ENCODE measurements at regions not wholly inside any gene's neighbourhood (a gene's known extent, or its start where the extent isn't known, plus 50 kb on each side); places are given as distances from the start of the nearest gene placed in this dataset.

DNA sequence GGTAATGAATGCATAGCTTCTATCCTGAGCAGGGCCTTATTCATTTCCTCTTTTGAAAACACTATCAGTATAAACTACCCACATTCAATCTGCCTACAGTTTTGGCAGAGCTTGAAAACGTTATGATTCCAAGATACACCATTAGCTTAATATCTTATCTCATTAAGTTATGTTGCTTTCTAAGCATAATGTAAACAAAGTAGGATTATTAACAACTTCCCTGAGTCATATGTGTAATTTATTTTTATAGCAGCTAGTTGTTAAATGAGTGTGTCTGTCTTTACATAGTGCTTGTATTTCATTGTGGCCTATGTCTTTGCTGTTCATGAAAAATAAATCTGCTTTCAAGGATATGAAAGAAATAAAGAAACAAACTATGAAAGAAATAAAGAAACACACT, 106.2 kb upstream of the DLX6 start:
- Mint-ChIP-seq H3K4me3 (no peak overlapping the region), H3K36me3 (ENCODE audit: low read depth) (no peaks in the 10 kb centered on the region), H3K4me1 (no peaks in the 10 kb centered on the region), H3K9me3 (no peaks in the 10 kb centered on the region), H3K27me3 (ENCODE audit: low read depth, poor library complexity) (peaks cover 7% of the 10 kb centered on the region), H3K27ac (no peak overlapping the region)
- DNase-seq: no peak
- TF ChIP-seq CTCF (IDR thresholded peaks at IDR 0.05): no peak

- no peak overlapping the region for H3K4me3 Mint-ChIP-seq
- H3K4me1 Mint-ChIP-seq: no peaks in the 10 kb centered on the region
- H3K9me3 Mint-ChIP-seq: no peaks in the 10 kb centered on the region
- H3K27ac Mint-ChIP-seq: no peak overlapping the region
- no peak for DNase-seq
- no peaks in the 10 kb centered on the region for H3K36me3 Mint-ChIP-seq (ENCODE audit: low read depth)
- TF ChIP-seq CTCF (IDR thresholded peaks at IDR 0.05): no peak
- H3K27me3 Mint-ChIP-seq (ENCODE audit: low read depth, poor library complexity): peaks cover 12% of the 10 kb centered on the region
Observed at GRCh38 chr7:96901822-96902445, 103.4 kb upstream of the DLX6 start.

- DNase-seq: no peak
- H3K27me3 Mint-ChIP-seq (ENCODE audit: low read depth, poor library complexity): peaks cover 13% of the 10 kb centered on the region
- H3K9me3 Mint-ChIP-seq: no peaks in the 10 kb centered on the region
- no peak overlapping the region for H3K27ac Mint-ChIP-seq
- no peaks in the 10 kb centered on the region for H3K4me1 Mint-ChIP-seq
- H3K36me3 Mint-ChIP-seq (ENCODE audit: low read depth): no peaks in the 10 kb centered on the region
- no peak overlapping the region for H3K4me3 Mint-ChIP-seq
- no peak for TF ChIP-seq CTCF (IDR thresholded peaks at IDR 0.05)
Observed at GRCh38 chr7:96903906-96904305, 101.4 kb upstream of the DLX6 start.

DNA sequence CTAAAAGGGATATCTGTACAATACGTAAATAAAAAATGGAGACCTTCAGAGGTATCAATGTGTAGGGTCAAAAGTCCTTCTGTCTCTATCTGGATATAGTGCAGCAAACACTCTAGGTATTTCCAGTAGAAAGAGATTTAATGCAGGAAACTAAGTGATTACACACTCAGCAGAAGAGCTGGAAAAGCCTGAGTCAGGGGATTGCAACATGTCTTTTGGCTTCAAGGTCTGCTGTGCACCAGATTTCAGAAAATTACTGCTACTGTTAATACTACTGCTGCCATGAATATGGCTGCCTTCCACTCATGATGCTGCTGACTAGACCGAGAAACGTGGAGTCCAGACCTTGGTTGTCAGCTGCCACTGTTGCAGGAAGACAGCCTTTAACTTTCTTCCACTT, 94.9 kb upstream of the DLX6 start:
- no peaks in the 10 kb centered on the region for H3K4me1 Mint-ChIP-seq
- H3K27ac Mint-ChIP-seq: no peak overlapping the region
- no peak overlapping the region for H3K4me3 Mint-ChIP-seq
- H3K9me3 Mint-ChIP-seq: no peaks in the 10 kb centered on the region
- no peak for DNase-seq
- TF ChIP-seq CTCF (IDR thresholded peaks at IDR 0.05): no peak
- no peaks in the 10 kb centered on the region for H3K36me3 Mint-ChIP-seq (ENCODE audit: low read depth)
- H3K27me3 Mint-ChIP-seq (ENCODE audit: low read depth, poor library complexity): peaks cover 16% of the 10 kb centered on the region

DNA sequence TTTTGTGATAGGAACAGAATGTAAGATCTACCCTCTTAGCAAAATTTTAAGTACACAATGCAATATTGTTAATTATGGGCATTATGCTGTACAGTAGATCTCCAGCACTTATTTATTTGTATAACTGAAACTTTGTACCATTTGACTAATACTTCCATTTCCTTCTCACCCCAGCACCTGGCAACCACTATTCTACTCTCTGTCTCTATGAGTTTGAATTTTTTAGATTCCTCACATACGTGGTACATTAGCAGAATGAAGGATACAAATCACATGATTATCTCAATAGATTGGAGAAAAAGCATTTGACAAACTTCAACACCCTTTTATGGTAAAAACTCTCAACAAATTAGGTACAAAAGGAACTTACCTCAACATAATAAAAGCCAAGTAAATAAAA, 90.3 kb upstream of the DLX6 start:
- DNase-seq: no peak
- no peaks in the 10 kb centered on the region for H3K36me3 Mint-ChIP-seq (ENCODE audit: low read depth)
- H3K27me3 Mint-ChIP-seq (ENCODE audit: low read depth, poor library complexity): peaks cover 7% of the 10 kb centered on the region
- no peak overlapping the region for H3K27ac Mint-ChIP-seq
- no peak for TF ChIP-seq CTCF (IDR thresholded peaks at IDR 0.05)
- no peaks in the 10 kb centered on the region for H3K9me3 Mint-ChIP-seq
- no peak overlapping the region for H3K4me3 Mint-ChIP-seq
- H3K4me1 Mint-ChIP-seq: no peaks in the 10 kb centered on the region

DNA sequence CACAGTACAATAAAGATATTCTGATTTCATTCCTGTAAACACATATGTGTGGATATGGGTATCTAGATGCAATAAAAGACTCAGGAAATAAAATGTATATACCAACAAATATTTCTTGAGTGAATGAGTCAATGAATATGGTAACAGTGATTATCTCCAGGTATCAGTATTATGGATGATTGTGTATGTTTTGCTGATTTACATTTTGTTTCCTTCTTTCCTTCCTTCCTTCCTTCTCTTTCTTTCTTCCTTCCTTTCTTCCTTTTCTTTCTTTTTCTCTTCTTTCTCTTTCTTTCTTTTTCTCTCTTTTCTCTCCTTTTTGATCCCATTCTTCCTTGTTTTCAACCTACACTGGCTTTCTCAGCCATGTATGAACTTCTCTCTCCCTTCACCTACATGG, 85.3 kb upstream of the DLX6 start:
- Mint-ChIP-seq H3K9me3 (no peaks in the 10 kb centered on the region), H3K4me3 (no peak overlapping the region)

More for the DNA sequence above, 85.3 kb upstream of the DLX6 start:
- peaks cover 10% of the 10 kb centered on the region for H3K27me3 Mint-ChIP-seq (ENCODE audit: low read depth, poor library complexity)
- no peak for TF ChIP-seq CTCF (IDR thresholded peaks at IDR 0.05)
- H3K27ac Mint-ChIP-seq: no peak overlapping the region
- no peak for DNase-seq
- H3K36me3 Mint-ChIP-seq (ENCODE audit: low read depth): no peaks in the 10 kb centered on the region
- no peaks in the 10 kb centered on the region for H3K4me1 Mint-ChIP-seq

All from nephron progenitor cell (in vitro differentiated cells).